GM12878 (cell line): ENCODE measurements at regions not wholly inside any gene's neighbourhood (a gene's known extent, or its start where the extent isn't known, plus 50 kb on each side); places are given as distances from the start of the nearest gene placed in this dataset.

Source experiments
- ATAC-seq: fragments of 200-7000 bp; cut with Tn5 transposase; 3 replicates; pipeline ENCODE4 v1.9.1; 2020; ENCODE audit warnings: mild to moderate bottlenecking, moderate library complexity
- BruUV-seq: library from RNA; stranded (reverse); fragments of 400-500 nt; replicated peaks from 2 replicates; lab custom pipeline; 2021; lab: Mats Ljungman, UMichigan
- CTCF ChIA-PET: fragments of 300-600 bp; sonication (Branson Sonifier 250); formaldehyde crosslinking; extraction: SDS; loops from one replicate; lab custom pipeline; 2021; ENCODE audit warnings: inconsistent platforms; lab: Yijun Ruan, JAX
- POLR2A ChIA-PET: fragments of 350-600 bp; formaldehyde crosslinking; extraction: SDS; loops from one replicate; lab custom pipeline; 2021; ENCODE audit warnings: inconsistent platforms; lab: Charles Lee
- RAD21 ChIA-PET: fragments of 300-600 bp; sonication (Branson Sonifier 250); formaldehyde crosslinking; loops from one replicate; lab custom pipeline; 2023; ENCODE audit warnings: antibody characterized with exemption; ENCODE audit not compliant: unreplicated experiment; lab: Charles Lee
- SMC1A ChIA-PET: fragments of 300-600 bp; sonication (Branson Sonifier 250); formaldehyde crosslinking; loops from one replicate; lab custom pipeline; 2023; ENCODE audit not compliant: unreplicated experiment, uncharacterized antibody; lab: Charles Lee
- DNase-seq: peaks from one replicate; pipeline ENCODE4 v3.0.0-alpha.2; 2011; ENCODE audit warnings: low read depth, low spot score
- FAIRE-seq: peaks from 3 replicates; lab custom pipeline; 2011; peaks lifted over from hg19 to GRCh38; lab: Jason Lieb, UNC
- H2AFZ ChIP-seq: 2 replicates; pipeline ENCODE4 v1.6.0; 2011; ENCODE audit warnings: low read depth, low read length, control low read depth; ENCODE audit not compliant: control insufficient read depth
- H3K27ac ChIP-seq: 2 replicates; pipeline ENCODE4 v1.5.1; 2011; ENCODE audit warnings: control low read depth; ENCODE audit not compliant: control insufficient read depth, insufficient read depth
- H3K27me3 ChIP-seq, 2 experiments: replicated peaks in 1 of 2; 2 replicates each; pipeline versions ENCODE4 v1.6.0 to v1.6.1; 2011; ENCODE audit warnings: low read length in 1 of 2; ENCODE audit not compliant: control insufficient read depth in 2 of 2, insufficient read depth in 2 of 2
- H3K36me3 ChIP-seq, 2 experiments: 2 replicates each; pipeline ENCODE4 v1.5.1; 2011; ENCODE audit warnings: low read length in 1 of 2; ENCODE audit not compliant: control insufficient read depth in 2 of 2, insufficient read depth in 2 of 2
- H3K4me1 ChIP-seq: 2 replicates; pipeline ENCODE4 v1.6.1; 2011; ENCODE audit warnings: mild to moderate bottlenecking, low read length, moderate library complexity, mixed read lengths; ENCODE audit not compliant: control insufficient read depth, insufficient read depth
- H3K4me2 ChIP-seq: 2 replicates; pipeline ENCODE4 v1.6.0; 2011; ENCODE audit warnings: control low read depth; ENCODE audit not compliant: control insufficient read depth, insufficient read depth
- H3K4me3 ChIP-seq: fragments of 200-600 bp; sonication (generic); 2 replicates; pipeline ENCODE4 v1.5.1; 2016
- H3K79me2 ChIP-seq: 2 replicates; pipeline ENCODE4 v1.6.0; 2011; ENCODE audit warnings: low read length; ENCODE audit not compliant: control insufficient read depth, insufficient read depth
- H3K9ac ChIP-seq: 2 replicates; pipeline ENCODE4 v1.8.0; 2011; ENCODE audit warnings: low read length, control low read depth, mixed read lengths; ENCODE audit not compliant: control insufficient read depth, insufficient read depth
- H3K9me3 ChIP-seq: replicated peaks from 3 replicates; pipeline ENCODE4 v1.5.1; 2011; ENCODE audit warnings: mild to moderate bottlenecking, low read length; ENCODE audit not compliant: control insufficient read depth, insufficient read depth
- H4K20me1 ChIP-seq: 2 replicates; pipeline ENCODE4 v1.6.0; 2011; ENCODE audit not compliant: control insufficient read depth, insufficient read depth
- EP300 ChIP-seq, 2 experiments: fragments of 150-350 bp in 1 of 2; IDR thresholded peaks; 2 replicates each; pipeline ENCODE4 v1.6.1; 2011 to 2012; ENCODE audit warnings: low read depth in 2 of 2, low read length in 2 of 2, borderline replicate concordance in 1 of 2, improper control_type of control experiment in 1 of 2, inconsistent platforms in 1 of 2; ENCODE audit not compliant: control insufficient read depth in 1 of 2
- GABPA ChIP-seq: IDR thresholded peaks from 2 replicates; pipeline ENCODE4 v1.6.1; 2014; ENCODE audit warnings: antibody characterized with exemption, low read depth, mild to moderate bottlenecking, inconsistent platforms
- NBN ChIP-seq: fragments of 450-650 bp; IDR thresholded peaks from 2 replicates; pipeline ENCODE4 v1.6.1; 2016
- PBX3 ChIP-seq: IDR thresholded peaks from 2 replicates; pipeline ENCODE4 v1.6.1; 2011; ENCODE audit warnings: mild to moderate bottlenecking, low read depth, low read length, moderate library complexity; ENCODE audit not compliant: insufficient replicate concordance
- SMAD5 ChIP-seq: IDR thresholded peaks from 2 replicates; pipeline ENCODE4 v1.6.1; 2016; ENCODE audit warnings: antibody characterized with exemption, low read depth
- WGBS: methylation state at CpG from one replicate; pipeline ENCODE4 v1.1.6; 2016; ENCODE audit warnings: low lambda C conversion rate; ENCODE audit not compliant: insufficient replicate concordance, insufficient coverage; ENCODE audit errors: missing lambda C conversion rate; 5-methylcytosine and 5-hydroxymethylcytosine counted together
- in situ Hi-C: fragments of 300-500 bp; cut with MboI; formaldehyde crosslinking; loops from 9 replicates; pipeline ENCODE4 v1.14.3; 2018; ENCODE audit warnings: mixed read lengths
- intact Hi-C: fragments of 100-400 bp; cut with micrococcal nuclease; formaldehyde crosslinking; loops from one replicate; pipeline ENCODE4 v1.14.2; 2022; ENCODE audit not compliant: unreplicated experiment
- TF ChIP-seq, protein P1 (sequence below): fragments of 450-650 bp; conservative IDR thresholded peaks from 2 replicates; pipeline ENCODE4 v1.6.1; 2017; ENCODE audit warnings: mild to moderate bottlenecking, moderate library complexity

- BruUV-seq: no TSS peak
Observed at GRCh38 chr10:78695846-78696245, 372.9 kb upstream of the ZMIZ1 start.

More at GRCh38 chr10:78695846-78696245, 372.9 kb upstream of the ZMIZ1 start:
- TF ChIP-seq, protein P1, sequence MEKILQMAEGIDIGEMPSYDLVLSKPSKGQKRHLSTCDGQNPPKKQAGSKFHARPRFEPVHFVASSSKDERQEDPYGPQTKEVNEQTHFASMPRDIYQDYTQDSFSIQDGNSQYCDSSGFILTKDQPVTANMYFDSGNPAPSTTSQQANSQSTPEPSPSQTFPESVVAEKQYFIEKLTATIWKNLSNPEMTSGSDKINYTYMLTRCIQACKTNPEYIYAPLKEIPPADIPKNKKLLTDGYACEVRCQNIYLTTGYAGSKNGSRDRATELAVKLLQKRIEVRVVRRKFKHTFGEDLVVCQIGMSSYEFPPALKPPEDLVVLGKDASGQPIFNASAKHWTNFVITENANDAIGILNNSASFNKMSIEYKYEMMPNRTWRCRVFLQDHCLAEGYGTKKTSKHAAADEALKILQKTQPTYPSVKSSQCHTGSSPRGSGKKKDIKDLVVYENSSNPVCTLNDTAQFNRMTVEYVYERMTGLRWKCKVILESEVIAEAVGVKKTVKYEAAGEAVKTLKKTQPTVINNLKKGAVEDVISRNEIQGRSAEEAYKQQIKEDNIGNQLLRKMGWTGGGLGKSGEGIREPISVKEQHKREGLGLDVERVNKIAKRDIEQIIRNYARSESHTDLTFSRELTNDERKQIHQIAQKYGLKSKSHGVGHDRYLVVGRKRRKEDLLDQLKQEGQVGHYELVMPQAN: no peak
- TF ChIP-seq NBN (no peak), EP300 (IDR thresholded peaks at IDR 0.05; ENCODE audit: borderline replicate concordance in 1 of 2, control insufficient read depth in 1 of 2, low read depth in 2 of 2, low read length in 2 of 2) (no peak), GABPA (no peak), SMAD5 (no peak), PBX3 (no peak)
- ChIA-PET CTCF (no interaction called here), RAD21 (no interaction called here), SMC1A (no interaction called here), POLR2A (no interaction called here)
- Histone ChIP-seq H4K20me1 (no peaks in the 10 kb centered on the region), H3K36me3 (no peaks in the 10 kb centered on the region), H3K4me1 (no peaks in the 10 kb centered on the region), H2AFZ (no peak overlapping the region), H3K27ac (no peak overlapping the region), H3K4me3 (no peak overlapping the region), H3K9ac (no peak overlapping the region), H3K27me3 (no peaks in the 10 kb centered on the region; a peak in 1 of 4 replicates), H3K79me2 (no peaks in the 10 kb centered on the region), H3K9me3 (no peaks in the 10 kb centered on the region), H3K4me2 (no peak overlapping the region)
- no peak for ATAC-seq
- intact Hi-C loops (no loop called here), in situ Hi-C loops (no loop called here)
- 3% methylated on average over 7 of the region's 7 CpGs for whole genome bisulfite sequencing
- no peak for FAIRE-seq
- DNase-seq: no peak
